CD4-positive, alpha-beta T cell treated with Interferon alpha-2 for 1 hour (primary cell): ENCODE measurements at regions not wholly inside any gene's neighbourhood (a gene's known extent, or its start where the extent isn't known, plus 50 kb on each side); places are given as distances from the start of the nearest gene placed in this dataset.

ENCODE experiments used
- DNase-seq, 2 donors: peaks; one replicate each; pipeline ENCODE4 v3.0.0-alpha.2; 2020 to 2022

- no peak for DNase-seq
These were observed 167.8 kb downstream of the OLFM1 start for GRCh38 chr9:135255033-135255840.

- DNase-seq = no peak
These were observed 168.5 kb downstream of the OLFM1 start for GRCh38 chr9:135255841-135256580.

DNA sequence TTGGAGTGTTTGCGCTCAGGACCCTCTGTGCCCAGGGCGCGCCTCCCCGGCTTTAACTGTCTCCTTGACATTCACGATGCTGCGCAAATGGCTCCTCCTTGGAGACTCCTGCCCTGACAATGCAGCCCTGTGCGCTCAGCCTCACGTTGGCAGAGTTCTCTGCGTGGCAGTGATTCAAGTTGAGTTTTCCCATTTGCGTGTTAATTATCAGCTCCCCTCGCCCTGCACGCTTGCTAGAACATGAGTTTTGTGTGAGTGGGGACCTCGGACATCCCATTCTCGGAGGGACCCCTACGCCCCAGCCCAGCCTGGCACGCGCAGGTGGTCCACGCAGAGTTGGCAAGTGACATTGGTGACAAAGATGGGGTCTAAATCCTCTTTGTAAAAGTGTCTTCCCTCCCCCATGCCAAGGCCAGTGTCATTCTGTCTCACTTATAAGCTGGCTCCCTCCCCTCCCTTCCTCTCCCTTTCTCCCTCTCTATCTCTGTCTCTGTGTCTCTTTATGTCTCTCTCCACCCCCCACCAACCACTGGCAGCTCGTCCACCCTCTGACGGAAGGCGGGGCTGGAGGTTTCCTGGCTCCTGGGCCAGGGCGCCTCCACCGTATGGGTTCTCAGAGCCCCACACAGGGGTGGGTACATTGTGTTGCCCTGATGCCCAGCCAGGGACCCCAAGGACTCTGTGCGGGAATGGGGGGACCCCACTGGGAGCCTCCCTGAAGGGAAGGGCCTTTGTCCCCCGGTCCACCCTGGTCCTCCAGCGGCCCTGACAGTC, 169.3 kb downstream of the OLFM1 start:
- DNase-seq = no peak

DNA sequence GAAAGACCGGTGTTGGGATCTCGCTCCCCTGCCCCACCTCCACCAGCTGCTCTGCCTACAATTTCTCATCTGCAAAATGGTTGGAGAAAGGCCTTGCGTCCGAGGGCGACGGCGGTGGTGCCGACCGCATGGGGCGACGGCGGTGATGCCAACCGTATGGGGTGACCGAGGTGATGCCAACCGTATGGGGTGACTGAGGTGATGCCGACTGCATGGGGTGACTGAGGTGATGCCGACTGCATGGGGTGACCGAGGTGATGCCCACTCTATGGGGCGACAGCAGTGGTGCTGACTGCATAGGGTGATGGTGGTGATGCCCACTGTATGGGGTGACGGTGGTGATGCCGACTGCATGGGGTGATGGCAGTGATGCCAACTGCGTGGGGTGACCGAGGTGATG, 171.0 kb downstream of the OLFM1 start:
- DNase-seq = no peak

- DNase-seq = no peak
These were observed 171.8 kb downstream of the OLFM1 start for GRCh38 chr9:135259273-135259672.

DNA sequence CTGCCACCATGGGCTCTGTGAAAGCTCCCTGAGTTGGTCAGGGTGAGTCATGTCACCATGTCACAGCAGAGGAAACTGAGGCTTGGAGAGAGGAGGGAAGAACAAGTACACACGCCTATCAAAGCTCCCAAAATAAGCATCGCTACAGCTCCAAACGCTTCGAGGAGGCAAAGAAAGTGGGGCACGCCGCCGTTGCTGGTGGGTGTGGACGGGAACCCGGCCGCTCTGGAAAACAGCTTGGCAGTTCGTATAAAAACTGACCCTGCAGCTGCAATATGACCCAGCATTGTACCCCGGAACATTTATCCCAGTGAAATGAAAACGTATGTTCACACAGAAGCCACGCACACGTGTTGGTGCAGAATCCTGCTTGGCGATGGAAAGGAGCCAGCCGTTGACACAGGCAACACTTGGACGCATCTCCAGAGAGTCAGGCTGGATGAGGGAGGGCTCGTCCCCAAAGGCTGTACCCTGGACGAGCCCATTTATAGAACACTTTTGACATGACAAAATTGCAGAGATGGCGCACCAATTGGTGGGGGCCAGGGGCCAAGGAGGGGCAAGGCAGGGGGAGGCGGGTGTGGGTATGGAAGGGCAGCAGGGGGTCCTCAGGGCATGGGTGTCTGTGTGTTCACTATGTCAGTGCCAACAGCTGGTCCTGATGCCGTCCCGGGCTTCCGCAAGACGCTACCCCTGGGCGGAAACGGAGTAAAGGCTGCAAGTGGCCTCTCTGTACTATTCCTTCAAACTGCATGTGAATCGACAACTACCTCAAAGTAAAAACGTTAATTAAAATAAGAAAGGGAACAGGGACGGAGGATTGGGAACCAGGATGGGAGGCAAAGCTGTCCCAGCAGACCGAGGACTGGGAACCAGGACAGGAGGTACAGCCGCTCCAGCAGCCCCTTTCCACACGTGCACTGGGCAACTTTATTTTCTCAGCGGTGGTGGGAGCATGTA, 173.0 kb downstream of the OLFM1 start:
- DNase-seq = no peak

DNA sequence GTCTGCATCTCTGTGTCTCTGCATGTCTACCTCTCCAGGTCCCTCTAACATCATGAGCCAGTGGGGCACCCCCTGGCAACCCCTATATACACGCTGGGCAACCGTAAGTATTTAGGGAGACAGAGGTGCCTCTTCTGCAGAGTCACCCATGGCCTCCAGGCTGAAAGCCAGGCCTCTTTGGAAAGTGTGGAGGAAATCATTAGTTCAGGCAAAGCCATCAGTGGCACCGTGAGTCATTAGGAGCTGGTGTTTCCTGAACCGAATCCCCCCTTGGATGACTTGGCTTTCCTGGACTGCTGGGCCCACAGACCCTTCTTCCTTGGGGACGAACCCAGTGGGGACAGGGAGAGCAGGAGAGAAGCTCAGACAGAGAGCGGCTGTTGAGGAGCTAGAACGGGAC, 174.8 kb downstream of the OLFM1 start:
- DNase-seq = no peak

DNA sequence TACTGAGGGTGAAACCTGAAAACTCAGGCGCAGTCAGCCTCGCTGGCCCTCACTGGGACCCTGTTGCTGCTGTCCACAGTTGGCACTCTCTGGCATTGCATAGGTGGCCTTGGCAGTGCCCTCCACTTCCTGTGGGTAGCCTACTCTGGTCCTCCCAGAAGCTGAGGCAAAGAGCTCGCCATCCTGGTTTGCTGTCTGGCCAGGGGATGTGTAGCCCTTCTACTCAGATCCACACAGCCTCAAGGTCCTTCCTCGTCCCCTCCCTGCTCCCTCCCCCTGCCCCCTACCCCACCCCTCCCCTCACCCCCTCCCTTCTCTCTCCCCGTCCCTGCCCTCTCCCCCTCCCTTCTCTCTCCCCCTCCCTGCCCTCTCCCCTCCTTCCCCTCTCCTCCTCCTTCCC, 176.0 kb downstream of the OLFM1 start:
- DNase-seq = no peak

DNA sequence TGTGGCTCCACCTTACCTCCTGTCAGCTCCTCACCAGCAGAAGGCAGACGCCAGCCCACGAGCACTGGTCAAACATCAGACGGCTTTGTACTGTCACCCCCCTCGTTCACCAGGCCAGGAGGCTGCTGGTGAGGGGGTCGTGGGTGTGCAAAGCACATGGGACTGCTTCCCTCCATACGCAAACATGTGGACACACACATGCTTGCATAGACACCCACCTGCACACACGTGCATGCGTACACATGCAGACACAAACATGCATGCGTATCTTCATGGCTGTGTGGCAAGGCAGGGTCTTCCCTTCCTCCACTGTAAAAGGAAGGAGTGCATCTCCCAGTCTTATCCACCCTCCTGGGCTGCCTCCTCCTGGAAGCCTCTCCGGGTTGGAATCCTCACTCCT, 178.5 kb downstream of the OLFM1 start:
- no peak for DNase-seq

- DNase-seq = no peak
These were observed 179.8 kb downstream of the OLFM1 start for GRCh38 chr9:135267191-135267809.

DNA sequence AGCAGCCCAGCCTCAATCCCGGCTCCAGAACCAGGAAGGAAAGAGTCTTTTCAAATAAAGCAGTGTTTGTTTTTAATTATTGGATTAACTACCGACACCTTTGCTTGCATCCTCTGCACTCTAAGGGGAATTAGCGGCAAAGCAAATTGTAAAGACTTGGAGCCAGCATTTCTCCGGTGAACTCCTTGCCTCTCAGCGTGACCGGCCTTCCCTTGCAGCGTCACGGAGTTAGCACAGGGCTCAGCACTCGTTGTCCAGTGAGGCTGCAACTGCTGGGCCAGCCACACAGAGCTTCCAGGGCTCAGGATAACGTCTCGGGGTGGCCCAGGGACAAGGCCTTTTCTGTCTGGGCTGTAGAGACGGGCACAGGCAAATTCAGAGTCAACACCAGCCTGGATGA, 180.6 kb downstream of the OLFM1 start:
- no peak for DNase-seq

- DNase-seq = no peak
These were observed 181.5 kb downstream of the OLFM1 start for GRCh38 chr9:135268981-135269380.

DNA sequence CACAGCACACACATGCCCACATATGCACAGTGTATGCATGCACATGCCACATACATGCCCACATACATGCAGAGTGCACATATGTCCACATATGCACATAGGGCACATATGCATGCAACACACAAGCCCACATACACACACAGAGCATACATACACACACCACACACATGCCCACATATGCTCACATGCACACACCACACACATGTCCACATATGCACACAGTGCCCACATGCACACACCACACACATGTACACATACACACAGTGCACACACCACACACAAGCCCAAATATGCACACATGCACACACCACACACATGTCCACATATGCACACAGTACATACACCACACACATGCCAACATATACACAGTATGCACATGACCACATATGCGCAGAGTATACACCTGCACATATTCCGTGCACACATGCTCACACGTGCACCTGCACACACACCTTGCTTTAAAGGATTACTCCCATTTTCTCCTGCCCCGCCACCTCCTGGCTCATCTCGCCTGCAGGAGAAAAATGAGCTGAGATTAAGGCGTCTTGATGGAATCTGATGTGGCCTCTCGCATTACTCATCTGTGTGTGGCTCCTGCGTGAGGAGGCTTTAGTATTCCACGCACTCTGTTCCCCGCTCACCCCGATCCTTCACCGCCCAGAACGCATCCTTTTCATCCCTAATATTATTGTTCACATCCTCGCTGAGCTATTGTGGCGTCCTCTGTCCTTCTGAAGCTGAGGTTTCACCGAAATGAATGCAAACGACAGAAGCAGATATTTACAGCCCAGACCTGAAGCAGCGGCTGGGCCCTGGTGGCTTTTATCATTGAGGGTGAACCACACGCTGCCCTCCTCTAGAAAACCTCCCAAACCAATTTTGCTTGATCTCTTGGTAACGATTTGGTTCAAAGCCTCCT, 182.7 kb downstream of the OLFM1 start:
- no peak for DNase-seq

GRCh38 chr9:135271425-135271824, 184.0 kb downstream of the OLFM1 start:
- no peak for DNase-seq

GRCh38 chr9:135272608-135273007, 185.1 kb downstream of the OLFM1 start:
- no peak for DNase-seq

- no peak for DNase-seq
These were observed 185.5 kb downstream of the OLFM1 start for GRCh38 chr9:135273008-135273407.

- no peak for DNase-seq
These were observed 187.7 kb downstream of the OLFM1 start for GRCh38 chr9:135275163-135275562.

GRCh38 chr9:135275571-135276289, 188.3 kb downstream of the OLFM1 start:
- no peak for DNase-seq

- DNase-seq = no peak
These were observed 190.0 kb downstream of the OLFM1 start for GRCh38 chr9:135277219-135278201.
